A673 (cell line): ENCODE measurements at regions not wholly inside any gene's neighbourhood (a gene's known extent, or its start where the extent isn't known, plus 50 kb on each side); places are given as distances from the start of the nearest gene placed in this dataset.

ENCODE experiments used
- BruUV-seq: library from RNA; stranded (reverse); fragments of 400-500 nt; replicated peaks from 2 replicates; lab custom pipeline; 2021; lab: Mats Ljungman, UMichigan
- CTCF ChIA-PET: fragments of 300-600 bp; sonication (Branson Sonifier 250); formaldehyde crosslinking; loops from one replicate; lab custom pipeline; 2022; ENCODE audit warnings: antibody characterized with exemption; lab: Charles Lee
- POLR2A ChIA-PET: fragments of 300-600 bp; sonication (Branson Sonifier 250); formaldehyde crosslinking; loops from one replicate; lab custom pipeline; 2022; ENCODE audit warnings: antibody characterized with exemption; ENCODE audit not compliant: low non-redundant PET; lab: Charles Lee
- DNase-seq: peaks from one replicate; pipeline ENCODE4 v3.0.0-alpha.2; 2015; ENCODE audit warnings: low spot score
- H3K27ac ChIP-seq: fragments of 200-600 bp; sonication (generic); 2 replicates; pipeline ENCODE4 v1.5.1; 2016; ENCODE audit warnings: mixed run types, low read depth, mild to moderate bottlenecking, mixed read lengths, antibody characterized with exemption, low read length; ENCODE audit not compliant: poor library complexity, severe bottlenecking
- H3K27me3 ChIP-seq: fragments of 200-600 bp; sonication (generic); replicated peaks from 2 replicates; pipeline ENCODE4 v1.6.1; 2017; ENCODE audit warnings: mixed run types, low read depth, mild to moderate bottlenecking, mixed read lengths, antibody characterized with exemption, low read length; ENCODE audit not compliant: insufficient read depth, poor library complexity
- H3K36me3 ChIP-seq: fragments of 200-600 bp; sonication (generic); 2 replicates; pipeline ENCODE4 v1.6.1; 2016; ENCODE audit warnings: mixed run types, mild to moderate bottlenecking, mixed read lengths, antibody characterized with exemption, low read length; ENCODE audit not compliant: insufficient read depth, poor library complexity, severe bottlenecking
- H3K4me1 ChIP-seq: fragments of 200-600 bp; sonication (generic); 2 replicates; pipeline ENCODE4 v1.6.1; 2017; ENCODE audit warnings: mixed run types, mild to moderate bottlenecking, mixed read lengths, antibody characterized with exemption, low read length; ENCODE audit not compliant: insufficient read depth, poor library complexity, severe bottlenecking
- H3K4me3 ChIP-seq: fragments of 200-600 bp; sonication (generic); 2 replicates; pipeline ENCODE4 v1.5.1; 2016; ENCODE audit warnings: low read depth, mixed run types, mild to moderate bottlenecking, mixed read lengths, low read length; ENCODE audit not compliant: poor library complexity, severe bottlenecking
- H3K9me3 ChIP-seq: fragments of 200-600 bp; sonication (generic); 2 replicates; pipeline ENCODE4 v1.6.1; 2016; ENCODE audit warnings: mixed run types, low read depth, mild to moderate bottlenecking, mixed read lengths, antibody characterized with exemption, low read length; ENCODE audit not compliant: poor library complexity, severe bottlenecking
- CTCF ChIP-seq: fragments of 300-800, 200-600 bp; sonication (generic); conservative IDR thresholded peaks from 2 replicates; pipeline ENCODE4 v1.5.1; 2017; ENCODE audit warnings: low read depth, mild to moderate bottlenecking, antibody characterized with exemption, low read length, moderate library complexity, mixed read lengths
- EZH2 ChIP-seq: fragments of 200-600 bp; sonication (generic); IDR thresholded peaks from 2 replicates; pipeline ENCODE4 v1.6.1; 2017; ENCODE audit warnings: borderline replicate concordance, low read depth, mild to moderate bottlenecking, mixed read lengths, antibody characterized with exemption, low read length; ENCODE audit not compliant: poor library complexity, severe bottlenecking
- intact Hi-C: fragments of 100-400 bp; cut with micrococcal nuclease; formaldehyde crosslinking; loops from one replicate; pipeline ENCODE4 v1.10.0; 2022; ENCODE audit not compliant: unreplicated experiment

GRCh38 chr18:6621437-6621836 lies 108.1 kb upstream of the ARHGAP28 start:
- H3K4me3 ChIP-seq, result no peak overlapping the region
- CTCF ChIA-PET, result no interaction called here
- intact Hi-C loops, result no loop called here
- H3K9me3 ChIP-seq, result peaks cover 33% of the 10 kb centered on the region
- H3K4me1 ChIP-seq, result no peaks in the 10 kb centered on the region
- no peak for DNase-seq
- H3K36me3 ChIP-seq, result no peaks in the 10 kb centered on the region
- no peak overlapping the region for H3K27ac ChIP-seq
- no peak for TF ChIP-seq EZH2
- TF ChIP-seq CTCF, result no peak
- POLR2A ChIA-PET, result no interaction called here
- no TSS peak for BruUV-seq
- no peaks in the 10 kb centered on the region for H3K27me3 ChIP-seq

- Histone ChIP-seq H3K36me3 (no peaks in the 10 kb centered on the region), H3K9me3 (peaks cover 31% of the 10 kb centered on the region), H3K4me1 (no peaks in the 10 kb centered on the region), H3K27me3 (no peaks in the 10 kb centered on the region), H3K27ac (no peak overlapping the region), H3K4me3 (no peak overlapping the region)
- TF ChIP-seq EZH2 (no peak), CTCF (no peak)
- DNase-seq, result no peak
- intact Hi-C loops, result no loop called here
- ChIA-PET POLR2A (no interaction called here), CTCF (no interaction called here)
- BruUV-seq, result no TSS peak
Observed at GRCh38 chr18:6623278-6623677, 106.2 kb upstream of the ARHGAP28 start.

- ChIA-PET POLR2A (no interaction called here), CTCF (no interaction called here)
- Histone ChIP-seq H3K4me1 (no peaks in the 10 kb centered on the region), H3K9me3 (peaks cover 32% of the 10 kb centered on the region), H3K27me3 (no peaks in the 10 kb centered on the region), H3K4me3 (no peak overlapping the region), H3K36me3 (no peaks in the 10 kb centered on the region), H3K27ac (no peak overlapping the region)
- DNase-seq, result no peak
- TF ChIP-seq EZH2 (no peak), CTCF (no peak)
- no TSS peak for BruUV-seq
- intact Hi-C loops, result no loop called here
Observed at GRCh38 chr18:6624271-6624660, 105.2 kb upstream of the ARHGAP28 start.
